Liver (tissue), 3 donors: ENCODE measurements at regions not wholly inside any gene's neighbourhood (a gene's known extent, or its start where the extent isn't known, plus 50 kb on each side); places are given as distances from the start of the nearest gene placed in this dataset.

Experiments used
- EGR1 ChIP-seq, 2 donors: IDR thresholded peaks; 2 replicates each; pipeline ENCODE4 v1.6.1; 2016 to 2018; ENCODE audit warnings: antibody characterized with exemption in 2 of 2, low read depth in 2 of 2
- GABPA ChIP-seq, 2 donors: IDR thresholded peaks in 1 of 2; conservative IDR thresholded peaks in 1 of 2; 2 replicates each; pipeline ENCODE4 v1.6.1; 2016; ENCODE audit warnings: antibody characterized with exemption in 2 of 2, mild to moderate bottlenecking in 1 of 2, moderate library complexity in 1 of 2
- HNF4A ChIP-seq, 2 donors: conservative IDR thresholded peaks; 2 replicates each; pipeline ENCODE4 v1.6.1; 2016; ENCODE audit warnings: antibody characterized with exemption in 2 of 2, mild to moderate bottlenecking in 2 of 2
- JUND ChIP-seq, 2 donors: IDR thresholded peaks; 2 replicates each; pipeline ENCODE4 v1.6.1; 2016; ENCODE audit warnings: antibody characterized with exemption in 2 of 2
- NR2F2 ChIP-seq: IDR thresholded peaks from 2 replicates; pipeline ENCODE4 v1.6.1; 2016; ENCODE audit warnings: antibody characterized with exemption
- SP1 ChIP-seq: IDR thresholded peaks from 2 replicates; pipeline ENCODE4 v1.6.1; 2018; ENCODE audit warnings: antibody characterized with exemption, mild to moderate bottlenecking
- TAF1 ChIP-seq: conservative IDR thresholded peaks from 2 replicates; pipeline ENCODE4 v1.6.1; 2016; ENCODE audit warnings: antibody characterized with exemption, mild to moderate bottlenecking
- TF ChIP-seq, protein P1 (sequence below): fragments of 150-350 bp; IDR thresholded peaks from 2 replicates; pipeline ENCODE4 v1.5.1; 2017; ENCODE audit warnings: improper control_type of control experiment, low read depth, low read length; ENCODE audit not compliant: missing input control
- TF ChIP-seq, protein P2 (sequence below): IDR thresholded peaks from 2 replicates; pipeline ENCODE4 v1.6.1; 2016; ENCODE audit warnings: antibody characterized with exemption, mild to moderate bottlenecking
- TF ChIP-seq, protein P3 (sequence below): IDR thresholded peaks from 2 replicates; pipeline ENCODE4 v1.6.1; 2016; ENCODE audit warnings: antibody characterized with exemption
- TF ChIP-seq, protein P4 (sequence below): IDR thresholded peaks from 2 replicates; pipeline ENCODE4 v1.6.1; 2016; ENCODE audit warnings: antibody characterized with exemption
- donor health status: healthy.
- donor health status: healthy.

DNA sequence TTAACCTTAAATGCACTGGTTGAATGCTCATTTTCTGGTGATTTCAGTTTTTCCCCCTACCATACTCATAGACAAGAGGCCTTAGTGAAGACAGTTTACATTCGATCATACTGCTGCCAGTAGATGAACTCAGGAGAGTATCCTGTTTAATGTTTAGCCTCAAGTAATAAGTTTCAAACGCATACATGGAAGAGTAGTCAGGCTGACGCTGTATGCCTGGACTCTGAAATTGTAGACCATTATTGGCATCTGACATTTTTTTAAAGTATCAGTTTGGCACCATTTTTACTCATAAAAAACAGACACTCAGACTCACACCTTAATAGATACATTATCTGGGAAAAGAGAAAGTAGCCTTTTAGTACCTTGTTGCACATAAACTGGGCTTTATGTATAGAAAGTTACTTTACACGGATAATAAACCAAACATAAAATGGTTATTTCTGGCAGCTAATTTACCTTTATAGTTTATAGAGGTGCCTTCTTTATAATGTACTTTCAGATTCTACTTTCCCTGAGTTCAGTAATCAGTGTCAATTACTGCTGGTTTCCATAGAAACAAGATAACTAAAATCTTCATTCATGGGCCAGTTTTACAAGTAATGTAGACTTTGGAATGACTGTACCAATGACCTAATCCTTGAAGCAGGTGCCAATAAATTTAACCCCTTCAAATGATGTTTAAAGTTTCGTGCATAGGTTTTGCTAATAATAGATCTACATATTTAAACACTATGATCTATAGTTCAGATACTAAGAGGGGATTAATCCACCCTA is 183.8 kb upstream of the ITGA1 start:
- TF ChIP-seq, protein P1, sequence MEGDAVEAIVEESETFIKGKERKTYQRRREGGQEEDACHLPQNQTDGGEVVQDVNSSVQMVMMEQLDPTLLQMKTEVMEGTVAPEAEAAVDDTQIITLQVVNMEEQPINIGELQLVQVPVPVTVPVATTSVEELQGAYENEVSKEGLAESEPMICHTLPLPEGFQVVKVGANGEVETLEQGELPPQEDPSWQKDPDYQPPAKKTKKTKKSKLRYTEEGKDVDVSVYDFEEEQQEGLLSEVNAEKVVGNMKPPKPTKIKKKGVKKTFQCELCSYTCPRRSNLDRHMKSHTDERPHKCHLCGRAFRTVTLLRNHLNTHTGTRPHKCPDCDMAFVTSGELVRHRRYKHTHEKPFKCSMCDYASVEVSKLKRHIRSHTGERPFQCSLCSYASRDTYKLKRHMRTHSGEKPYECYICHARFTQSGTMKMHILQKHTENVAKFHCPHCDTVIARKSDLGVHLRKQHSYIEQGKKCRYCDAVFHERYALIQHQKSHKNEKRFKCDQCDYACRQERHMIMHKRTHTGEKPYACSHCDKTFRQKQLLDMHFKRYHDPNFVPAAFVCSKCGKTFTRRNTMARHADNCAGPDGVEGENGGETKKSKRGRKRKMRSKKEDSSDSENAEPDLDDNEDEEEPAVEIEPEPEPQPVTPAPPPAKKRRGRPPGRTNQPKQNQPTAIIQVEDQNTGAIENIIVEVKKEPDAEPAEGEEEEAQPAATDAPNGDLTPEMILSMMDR: no peak
- TF ChIP-seq, protein P2, sequence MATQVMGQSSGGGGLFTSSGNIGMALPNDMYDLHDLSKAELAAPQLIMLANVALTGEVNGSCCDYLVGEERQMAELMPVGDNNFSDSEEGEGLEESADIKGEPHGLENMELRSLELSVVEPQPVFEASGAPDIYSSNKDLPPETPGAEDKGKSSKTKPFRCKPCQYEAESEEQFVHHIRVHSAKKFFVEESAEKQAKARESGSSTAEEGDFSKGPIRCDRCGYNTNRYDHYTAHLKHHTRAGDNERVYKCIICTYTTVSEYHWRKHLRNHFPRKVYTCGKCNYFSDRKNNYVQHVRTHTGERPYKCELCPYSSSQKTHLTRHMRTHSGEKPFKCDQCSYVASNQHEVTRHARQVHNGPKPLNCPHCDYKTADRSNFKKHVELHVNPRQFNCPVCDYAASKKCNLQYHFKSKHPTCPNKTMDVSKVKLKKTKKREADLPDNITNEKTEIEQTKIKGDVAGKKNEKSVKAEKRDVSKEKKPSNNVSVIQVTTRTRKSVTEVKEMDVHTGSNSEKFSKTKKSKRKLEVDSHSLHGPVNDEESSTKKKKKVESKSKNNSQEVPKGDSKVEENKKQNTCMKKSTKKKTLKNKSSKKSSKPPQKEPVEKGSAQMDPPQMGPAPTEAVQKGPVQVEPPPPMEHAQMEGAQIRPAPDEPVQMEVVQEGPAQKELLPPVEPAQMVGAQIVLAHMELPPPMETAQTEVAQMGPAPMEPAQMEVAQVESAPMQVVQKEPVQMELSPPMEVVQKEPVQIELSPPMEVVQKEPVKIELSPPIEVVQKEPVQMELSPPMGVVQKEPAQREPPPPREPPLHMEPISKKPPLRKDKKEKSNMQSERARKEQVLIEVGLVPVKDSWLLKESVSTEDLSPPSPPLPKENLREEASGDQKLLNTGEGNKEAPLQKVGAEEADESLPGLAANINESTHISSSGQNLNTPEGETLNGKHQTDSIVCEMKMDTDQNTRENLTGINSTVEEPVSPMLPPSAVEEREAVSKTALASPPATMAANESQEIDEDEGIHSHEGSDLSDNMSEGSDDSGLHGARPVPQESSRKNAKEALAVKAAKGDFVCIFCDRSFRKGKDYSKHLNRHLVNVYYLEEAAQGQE: no peak
- TF ChIP-seq GABPA (IDR thresholded peaks at IDR 0.05 in 1 of 2, conservative IDR thresholded peaks at IDR 0.05 in 1 of 2) (no peak), NR2F2 (no peak), EGR1 (IDR thresholded peaks at IDR 0.05; ENCODE audit: low read depth in 2 of 2) (no peak), JUND (IDR thresholded peaks at IDR 0.05) (peak in 1 of 2 donors; percentile 22), HNF4A (conservative IDR thresholded peaks at IDR 0.05) (peak; percentile 32 to 52), SP1 (no peak), TAF1 (no peak)
- TF ChIP-seq, protein P3, sequence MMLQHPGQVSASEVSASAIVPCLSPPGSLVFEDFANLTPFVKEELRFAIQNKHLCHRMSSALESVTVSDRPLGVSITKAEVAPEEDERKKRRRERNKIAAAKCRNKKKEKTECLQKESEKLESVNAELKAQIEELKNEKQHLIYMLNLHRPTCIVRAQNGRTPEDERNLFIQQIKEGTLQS: no peak
- TF ChIP-seq, protein P4, sequence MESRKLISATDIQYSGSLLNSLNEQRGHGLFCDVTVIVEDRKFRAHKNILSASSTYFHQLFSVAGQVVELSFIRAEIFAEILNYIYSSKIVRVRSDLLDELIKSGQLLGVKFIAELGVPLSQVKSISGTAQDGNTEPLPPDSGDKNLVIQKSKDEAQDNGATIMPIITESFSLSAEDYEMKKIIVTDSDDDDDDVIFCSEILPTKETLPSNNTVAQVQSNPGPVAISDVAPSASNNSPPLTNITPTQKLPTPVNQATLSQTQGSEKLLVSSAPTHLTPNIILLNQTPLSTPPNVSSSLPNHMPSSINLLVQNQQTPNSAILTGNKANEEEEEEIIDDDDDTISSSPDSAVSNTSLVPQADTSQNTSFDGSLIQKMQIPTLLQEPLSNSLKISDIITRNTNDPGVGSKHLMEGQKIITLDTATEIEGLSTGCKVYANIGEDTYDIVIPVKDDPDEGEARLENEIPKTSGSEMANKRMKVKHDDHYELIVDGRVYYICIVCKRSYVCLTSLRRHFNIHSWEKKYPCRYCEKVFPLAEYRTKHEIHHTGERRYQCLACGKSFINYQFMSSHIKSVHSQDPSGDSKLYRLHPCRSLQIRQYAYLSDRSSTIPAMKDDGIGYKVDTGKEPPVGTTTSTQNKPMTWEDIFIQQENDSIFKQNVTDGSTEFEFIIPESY: no peak
